Activated CD4-positive, alpha-beta T cell treated with anti-CD3 and anti-CD28 coated beads, Interleukin-10, Interleukin-2, amounts not matched to agents 100 ng/mL and 50 ng/mL, durations not matched to agents 16 hours and 8 hours (primary cell): ENCODE measurements at regions not wholly inside any gene's neighbourhood (a gene's known extent, or its start where the extent isn't known, plus 50 kb on each side); places are given as distances from the start of the nearest gene placed in this dataset.
A peak's percentile ranks its signal among the peaks of the same experiment; 100 is the strongest.

Experiments used
- DNase-seq: peaks from one replicate; pipeline ENCODE4 v3.0.0-alpha.2; 2020

DNA sequence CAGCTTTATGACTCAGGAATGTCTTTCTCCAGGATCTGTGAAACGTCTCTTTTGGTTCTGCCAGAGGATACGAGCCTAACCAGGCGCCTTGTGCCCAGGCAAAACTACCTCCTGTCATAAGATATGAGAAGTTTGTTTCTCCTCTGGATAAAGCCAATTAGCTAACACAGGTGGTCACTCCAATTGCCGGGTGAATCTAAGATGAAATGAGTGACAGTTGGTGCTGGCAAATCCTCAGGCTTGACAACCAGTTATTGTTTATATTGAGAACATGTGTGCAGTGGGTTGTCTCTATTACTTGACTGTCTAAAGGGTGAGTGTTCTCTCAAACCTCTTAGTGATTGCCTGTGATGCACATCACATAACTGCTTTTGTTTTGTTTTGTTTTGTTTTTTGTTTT lies 449.1 kb downstream of the XPNPEP1 start:
- DNase-seq = no peak

DNA sequence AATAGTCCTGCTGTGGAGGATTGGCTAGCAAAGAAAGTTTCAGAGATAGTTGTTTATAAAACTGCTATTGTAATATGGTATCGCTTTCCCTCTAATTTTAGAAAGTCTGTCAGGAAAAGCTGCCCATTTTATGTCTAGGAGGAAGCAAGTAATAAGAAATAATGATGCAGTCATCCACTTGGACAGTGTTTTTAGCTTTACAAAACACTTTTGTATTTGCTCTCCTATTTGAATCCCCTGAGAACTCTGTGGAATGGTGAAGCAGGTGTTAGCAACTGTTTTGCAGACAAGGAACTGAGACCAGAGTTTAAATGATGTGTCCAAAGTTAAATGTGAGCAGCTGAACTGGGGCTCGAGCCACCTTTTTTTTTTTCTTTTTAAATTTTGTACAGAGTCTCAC lies 455.8 kb downstream of the XPNPEP1 start:
- DNase-seq = no peak

GRCh38 chr10:109464949-109465348 lies 458.4 kb downstream of the XPNPEP1 start:
- DNase-seq = no peak

- DNase-seq = no peak
These were observed 466.0 kb downstream of the XPNPEP1 start for GRCh38 chr10:109457302-109457638.

DNA sequence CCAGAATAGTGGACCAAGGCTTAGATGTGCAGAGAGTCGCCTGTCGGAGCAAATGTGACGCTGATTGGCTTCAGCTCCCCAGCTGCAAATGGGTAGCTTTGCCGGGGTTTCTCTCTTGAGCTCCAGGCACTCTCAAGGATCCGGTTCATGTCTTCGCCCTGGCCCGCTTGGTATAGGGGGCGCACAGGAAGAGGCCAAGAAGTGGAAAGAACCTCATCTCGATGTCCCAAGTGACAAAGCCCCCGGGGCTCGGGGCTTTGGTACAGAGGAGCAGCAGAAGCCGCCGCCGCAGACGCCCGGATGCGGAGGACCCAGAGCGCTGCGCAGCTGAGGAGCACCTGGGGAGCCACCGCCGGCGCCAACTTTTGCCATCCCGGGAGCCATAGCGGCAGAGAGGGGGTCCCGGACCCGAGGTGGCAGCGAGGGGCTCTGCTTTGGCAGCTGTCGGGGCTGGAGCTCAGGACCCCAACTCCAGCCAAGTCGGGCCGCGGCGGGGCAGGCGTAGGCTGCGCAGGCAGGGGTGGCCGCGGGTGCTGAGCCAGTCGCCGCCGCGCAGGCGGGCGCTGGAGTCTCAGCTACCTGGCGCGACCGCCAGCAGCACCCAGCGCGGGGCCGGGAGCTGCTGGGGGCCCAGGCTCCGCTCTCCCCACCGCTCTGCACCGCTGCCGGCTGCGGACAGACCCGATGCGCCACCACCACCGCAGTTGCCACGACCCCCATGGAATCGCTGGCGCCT lies 466.6 kb downstream of the XPNPEP1 start:
- no peak for DNase-seq

GRCh38 chr10:109454691-109455090 lies 468.6 kb downstream of the XPNPEP1 start:
- no peak for DNase-seq

DNA sequence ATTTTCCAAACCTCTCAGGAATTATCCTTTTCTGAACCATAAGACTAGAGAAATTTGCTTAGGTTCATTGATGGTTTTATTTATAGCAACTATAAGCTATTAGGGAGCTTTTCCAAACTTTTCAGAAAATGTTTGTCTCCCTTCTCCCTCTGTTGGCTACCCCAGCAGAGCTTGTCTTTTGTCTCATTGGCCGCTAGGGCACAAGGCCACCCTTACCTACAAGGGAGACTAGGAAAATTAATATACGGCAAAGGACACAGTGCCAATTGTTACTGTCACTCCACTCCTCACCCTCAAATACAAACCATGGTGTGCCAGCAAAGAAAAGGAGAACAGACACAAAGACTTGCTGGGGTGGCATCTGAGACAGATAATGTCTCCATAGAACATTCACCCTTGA lies 471.4 kb downstream of the XPNPEP1 start:
- no peak for DNase-seq

- no peak for DNase-seq
These were observed 472.6 kb downstream of the XPNPEP1 start for GRCh38 chr10:109450702-109451101.

GRCh38 chr10:109433434-109433833 lies 489.9 kb downstream of the XPNPEP1 start:
- DNase-seq = no peak

DNA sequence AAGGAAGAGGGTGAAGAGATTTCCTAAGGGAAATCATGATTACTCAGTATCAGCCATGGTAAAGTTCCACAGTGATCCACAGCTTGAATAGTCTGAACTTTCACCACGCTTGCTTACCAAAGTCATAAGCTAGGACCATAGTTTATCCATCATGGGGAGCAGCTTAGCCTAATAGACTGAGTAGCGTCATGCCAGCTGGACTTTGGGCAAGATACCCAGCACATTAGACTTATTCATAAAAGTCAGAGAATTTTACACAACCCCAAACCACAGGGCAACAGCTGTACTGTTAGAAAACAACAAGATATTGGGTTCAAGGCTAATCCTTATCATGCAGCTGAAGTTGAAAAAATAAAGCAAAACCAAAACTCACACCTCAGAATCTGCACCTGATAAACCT lies 491.0 kb downstream of the XPNPEP1 start:
- no peak for DNase-seq

- DNase-seq = peak; percentile 52
These were observed 492.5 kb downstream of the XPNPEP1 start for GRCh38 chr10:109430799-109431198.

- peak; percentile 9 for DNase-seq
These were observed 493.1 kb downstream of the XPNPEP1 start for GRCh38 chr10:109430043-109430760.

DNA sequence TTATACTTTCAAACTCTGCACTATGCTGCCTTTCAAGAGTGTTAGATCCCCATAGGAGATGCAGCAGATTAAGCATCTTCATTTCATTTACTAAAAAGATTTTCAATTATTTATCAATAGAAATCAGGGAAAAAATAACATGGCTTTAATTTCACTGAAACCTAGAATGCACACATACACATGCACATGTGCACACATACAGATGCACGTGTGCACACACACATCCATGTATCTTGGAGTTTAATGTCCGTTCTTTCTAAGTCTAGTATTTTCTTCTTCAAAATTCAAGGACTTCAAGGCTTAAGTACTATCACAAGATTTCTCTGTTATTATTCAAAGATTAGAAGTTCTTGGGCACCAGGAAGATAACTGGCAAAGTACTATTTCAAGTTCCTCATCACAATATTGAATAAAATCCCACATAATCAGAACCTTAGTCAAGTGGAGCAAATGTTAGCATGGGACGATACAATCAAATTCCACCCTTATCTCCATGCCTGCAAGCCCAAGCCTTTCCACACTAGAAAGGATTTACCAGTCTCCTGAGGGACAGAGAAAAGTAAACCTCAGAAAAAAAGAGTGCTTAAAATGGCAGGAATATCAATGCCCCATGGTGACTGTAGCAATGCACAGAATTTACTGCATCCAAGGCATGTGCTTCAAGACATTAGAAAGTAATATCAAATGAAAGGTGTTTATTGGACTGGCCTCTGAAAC lies 494.4 kb downstream of the XPNPEP1 start:
- no peak for DNase-seq

DNA sequence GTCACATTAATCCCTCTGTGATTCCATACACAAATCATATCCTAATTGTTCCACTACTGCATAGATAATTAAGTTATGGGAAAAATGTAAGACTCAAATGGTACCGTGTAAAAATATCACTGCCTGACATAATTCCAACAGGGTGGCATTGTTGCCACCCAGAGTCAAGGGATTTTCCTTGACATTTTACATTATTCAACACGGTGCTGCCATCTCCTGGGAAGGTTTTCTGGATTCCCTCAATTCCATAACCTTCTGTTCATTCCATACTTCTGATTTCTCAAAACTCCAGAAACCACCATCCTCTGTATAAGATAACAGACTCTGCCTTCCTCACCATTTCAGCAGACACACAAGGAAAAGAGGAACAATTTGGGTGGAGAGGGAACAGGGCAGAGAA lies 495.9 kb downstream of the XPNPEP1 start:
- no peak for DNase-seq

- DNase-seq = no peak
These were observed 496.3 kb downstream of the XPNPEP1 start for GRCh38 chr10:109426987-109427386.

DNA sequence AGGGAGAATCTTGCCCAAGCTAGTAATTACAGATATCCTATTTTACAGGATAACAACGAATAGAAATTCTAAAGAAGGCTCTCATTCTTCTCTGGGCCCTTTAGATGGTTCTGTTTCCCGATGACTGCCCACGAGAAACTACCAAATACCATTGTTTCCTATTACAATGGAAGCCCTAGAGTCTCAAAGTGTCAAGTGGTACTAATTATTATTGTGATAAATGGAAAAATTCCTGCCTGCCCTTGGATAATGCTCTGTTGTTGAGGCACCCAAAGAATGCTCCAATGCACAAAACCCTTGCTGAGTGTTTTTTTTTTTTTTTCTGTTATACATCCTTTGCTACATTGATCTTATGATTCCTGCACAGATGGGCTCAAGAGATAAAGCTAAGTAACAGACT lies 504.5 kb downstream of the XPNPEP1 start:
- no peak for DNase-seq

GRCh38 chr10:109417803-109418202 lies 505.5 kb downstream of the XPNPEP1 start:
- no peak for DNase-seq

DNA sequence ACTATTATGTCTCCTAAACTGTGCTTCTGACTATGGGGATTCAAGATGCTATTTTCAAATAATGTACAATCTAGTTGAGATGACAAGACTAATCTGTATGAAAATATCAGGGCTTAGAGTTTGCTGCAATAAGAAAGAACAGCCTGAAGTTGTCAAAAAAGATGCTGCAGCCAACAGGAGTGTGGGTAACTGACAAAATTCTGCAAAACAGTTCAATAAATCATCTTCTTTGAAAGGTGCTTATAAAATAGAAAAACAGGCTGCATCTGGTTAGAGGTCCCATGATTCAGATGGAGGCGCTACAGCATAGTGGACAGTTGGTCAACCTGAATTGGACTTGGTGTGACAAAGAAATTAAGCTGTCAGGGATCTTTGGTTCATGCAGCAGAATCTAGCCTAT lies 511.0 kb downstream of the XPNPEP1 start:
- no peak for DNase-seq

- no peak for DNase-seq
These were observed 511.4 kb downstream of the XPNPEP1 start for GRCh38 chr10:109411917-109412316.

- no peak for DNase-seq
These were observed 518.0 kb downstream of the XPNPEP1 start for GRCh38 chr10:109405338-109405737.

GRCh38 chr10:109403551-109403950 lies 519.8 kb downstream of the XPNPEP1 start:
- DNase-seq = no peak

DNA sequence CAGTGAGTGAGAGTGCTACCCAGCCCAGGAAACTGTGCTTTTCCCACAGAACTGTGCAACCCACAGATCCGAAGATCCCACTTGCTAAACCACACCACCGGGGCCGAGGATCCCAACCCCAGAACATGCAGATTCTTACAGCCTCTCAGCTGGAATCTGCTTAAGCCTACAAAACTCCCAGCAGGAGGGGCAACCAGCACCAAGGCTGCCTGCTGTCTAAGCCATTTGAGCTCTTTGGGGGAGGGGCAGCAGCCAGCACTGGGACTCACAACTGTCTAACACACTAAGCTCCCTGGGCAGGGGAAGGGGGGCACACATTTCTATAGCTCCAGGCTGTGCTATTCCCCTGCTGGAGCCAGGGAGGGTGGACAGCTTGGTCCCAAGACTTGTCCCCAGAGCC lies 529.9 kb downstream of the XPNPEP1 start:
- no peak for DNase-seq

DNA sequence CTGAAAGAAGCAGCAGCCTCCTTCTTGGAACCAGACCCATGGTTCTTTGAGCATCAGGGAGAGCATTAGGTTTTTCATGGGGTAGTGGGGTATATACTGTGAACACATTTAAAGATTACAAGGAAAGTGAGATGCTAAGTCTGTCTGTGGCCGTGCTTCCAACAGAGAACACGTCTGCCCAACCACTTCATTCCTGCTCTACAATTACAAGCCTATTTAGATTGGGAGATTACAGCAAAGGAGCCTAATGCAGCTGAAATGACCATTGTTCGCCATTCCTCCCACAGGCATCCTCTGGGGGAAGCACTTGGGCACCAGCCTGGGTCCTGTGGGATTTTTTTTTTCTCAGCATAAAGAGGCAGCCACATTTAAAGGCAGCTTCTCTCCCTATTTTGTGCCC lies 536.4 kb downstream of the XPNPEP1 start:
- DNase-seq = no peak

GRCh38 chr10:109386101-109386500 lies 537.2 kb downstream of the XPNPEP1 start:
- DNase-seq = no peak
